ENCODE measurements at regions not wholly inside any gene's neighbourhood (a gene's known extent, or its start where the extent isn't known, plus 50 kb on each side); places are given as distances from the start of the nearest gene placed in this dataset.

DNA sequence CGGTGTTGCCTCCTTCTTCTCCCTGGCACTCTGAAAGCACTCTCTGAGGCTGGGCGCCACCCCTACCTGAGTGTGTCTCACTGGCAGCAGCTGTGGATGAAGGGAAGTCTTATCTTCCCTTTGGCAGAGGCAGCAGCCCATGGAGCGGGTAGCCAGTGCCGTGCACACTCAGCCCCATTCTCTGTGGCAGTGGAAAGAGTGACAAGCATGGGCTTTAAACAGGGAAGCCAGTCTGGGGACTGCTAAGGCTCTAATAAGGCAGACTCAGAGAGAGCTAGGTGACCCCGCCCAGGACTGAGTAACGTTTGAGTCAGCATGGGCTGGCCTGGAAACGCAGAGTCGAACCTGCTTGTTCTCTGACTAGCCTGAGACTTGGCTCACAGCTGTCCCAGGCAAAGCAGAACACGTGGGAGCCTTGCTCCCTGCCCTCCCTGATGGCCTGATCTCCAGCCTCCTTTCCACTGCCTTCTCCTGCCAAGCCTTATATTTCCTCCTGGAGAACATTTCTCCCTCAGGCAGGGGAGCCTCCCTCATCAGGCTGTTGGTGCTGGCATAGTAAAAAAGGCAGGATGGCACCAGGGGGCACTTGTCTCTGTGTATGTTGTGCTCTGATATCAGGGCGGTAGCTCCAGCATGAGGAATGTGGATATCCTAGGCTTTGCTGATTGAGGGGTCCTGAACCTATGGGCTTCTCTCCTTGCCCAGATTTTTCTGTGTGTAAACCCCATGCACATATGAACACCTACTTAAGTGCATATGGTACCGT, 93.9 kb upstream of the LGALSL start:
- intact Hi-C loops (cut with DNase I) = no loop called here
- H3K9me3 ChIP-seq = no peaks in the 10 kb centered on the region
- H3K4me1 ChIP-seq = peaks cover 0 to 12% (median 10%) of the 10 kb centered on the region in 4 donors
- H3K27ac ChIP-seq = peak overlapping the region in 2 of 4 donors; percentile 41 to 50
- TF ChIP-seq POLR2AphosphoS5 (IDR thresholded peaks at IDR 0.05) = peak in 1 of 4 donors; percentile 44
- no peak for TF ChIP-seq POLR2A (IDR thresholded peaks at IDR 0.05)
- TF ChIP-seq EP300 (IDR thresholded peaks at IDR 0.05) = no peak
- no peak for TF ChIP-seq CTCF (IDR thresholded peaks at IDR 0.05)
- peak; percentile 90 for DNase-seq
- no peaks in the 10 kb centered on the region for H3K27me3 ChIP-seq
- no peak overlapping the region for H3K4me3 ChIP-seq
- no peaks in the 10 kb centered on the region for H3K36me3 ChIP-seq
- 21 to 49% methylated on average over 11 of the region's 11 CpGs for WGBS, 2 donors

DNA sequence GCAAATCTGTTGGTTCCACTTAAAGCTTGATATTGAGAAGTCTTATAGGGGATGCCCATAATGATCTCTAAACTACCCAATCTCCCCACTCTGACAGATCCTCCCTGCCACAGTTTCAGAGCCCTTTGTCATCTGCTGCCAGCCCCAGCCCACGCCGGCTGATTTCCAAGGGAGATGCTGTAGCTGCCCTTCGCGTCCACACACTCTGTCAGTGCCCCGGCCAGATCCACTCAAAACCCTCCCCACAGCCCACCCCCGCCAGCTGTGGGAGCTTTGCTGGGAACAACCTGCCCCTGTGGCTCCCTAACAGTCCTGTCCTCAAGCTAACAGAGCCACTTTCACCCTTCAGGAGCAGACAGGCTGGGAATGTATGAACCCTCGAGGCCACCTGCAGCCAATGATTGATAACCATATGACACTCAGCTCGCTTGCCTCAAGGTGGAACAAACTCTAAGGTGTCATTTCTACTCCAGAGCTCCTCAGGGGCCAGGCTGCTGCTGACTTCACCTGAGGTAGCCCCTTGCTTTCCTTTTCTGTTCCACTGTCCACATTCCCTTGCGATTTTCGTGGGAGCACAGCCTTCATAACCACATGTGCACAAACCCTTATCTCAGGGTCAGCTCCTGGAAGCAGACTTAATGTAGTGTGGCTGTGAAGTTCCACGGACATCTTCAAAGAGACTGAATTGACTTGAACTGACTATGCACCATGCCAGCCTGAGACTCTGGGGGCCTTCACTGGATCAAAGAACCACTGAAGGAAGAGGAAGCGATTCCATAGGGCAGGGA, 92.6 kb upstream of the LGALSL start:
- H3K9me3 ChIP-seq = no peaks in the 10 kb centered on the region
- no peak for DNase-seq
- intact Hi-C loops (cut with DNase I) = no loop called here
- WGBS, 2 donors = 91 to 92% methylated on average over 12 of the region's 12 CpGs
- TF ChIP-seq POLR2A (IDR thresholded peaks at IDR 0.05) (no peak), POLR2AphosphoS5 (IDR thresholded peaks at IDR 0.05) (no peak), CTCF (IDR thresholded peaks at IDR 0.05) (no peak), EP300 (IDR thresholded peaks at IDR 0.05) (no peak)
- H3K27me3 ChIP-seq = no peaks in the 10 kb centered on the region
- H3K4me3 ChIP-seq = no peak overlapping the region
- peaks cover 0 to 12% (median 10%) of the 10 kb centered on the region in 4 donors for H3K4me1 ChIP-seq
- H3K36me3 ChIP-seq = no peaks in the 10 kb centered on the region
- H3K27ac ChIP-seq = no peak overlapping the region

GRCh38 chr2:64362562-64363026, 91.4 kb upstream of the LGALSL start:
- 52 to 83% methylated on average over 4 of the region's 4 CpGs for WGBS, 2 donors
- TF ChIP-seq CTCF (IDR thresholded peaks at IDR 0.05) = no peak
- TF ChIP-seq POLR2A (IDR thresholded peaks at IDR 0.05) = no peak
- no peak for TF ChIP-seq EP300 (IDR thresholded peaks at IDR 0.05)
- TF ChIP-seq POLR2AphosphoS5 (IDR thresholded peaks at IDR 0.05) = no peak

DNA sequence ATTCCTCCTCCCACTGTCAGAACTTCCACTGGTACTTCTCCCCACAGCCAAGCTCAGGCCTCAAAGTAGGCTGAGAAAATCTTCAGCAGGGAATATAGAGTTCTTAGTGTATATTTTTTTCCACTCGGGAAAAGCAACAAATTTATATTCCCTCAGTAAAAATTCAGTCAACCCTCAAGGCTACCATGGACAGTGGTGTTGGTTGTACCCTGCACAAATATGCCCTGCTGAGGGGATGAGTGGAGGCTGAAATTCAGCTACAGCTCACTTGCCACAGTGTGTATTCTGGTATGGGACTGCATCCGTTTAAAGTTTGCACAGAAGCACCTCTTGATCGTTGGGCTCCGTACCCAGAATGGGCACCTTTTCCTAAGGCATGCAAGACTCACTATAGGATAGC, 90.8 kb upstream of the LGALSL start:
- 94 to 98% methylated on average over 4 of the region's 4 CpGs for WGBS, 2 donors
- H3K27ac ChIP-seq = no peak overlapping the region
- intact Hi-C loops (cut with DNase I) = no loop called here

More at GRCh38 chr2:64362562-64363026, 91.4 kb upstream of the LGALSL start:
- Histone ChIP-seq H3K4me1 (peaks cover 0 to 12% (median 10%) of the 10 kb centered on the region in 4 donors), H3K36me3 (no peaks in the 10 kb centered on the region), H3K9me3 (no peaks in the 10 kb centered on the region), H3K27me3 (no peaks in the 10 kb centered on the region), H3K27ac (no peak overlapping the region), H3K4me3 (no peak overlapping the region)
- intact Hi-C loops (cut with DNase I) = no loop called here
- no peak for DNase-seq

More for the DNA sequence above, 90.8 kb upstream of the LGALSL start:
- Histone ChIP-seq H3K36me3 (no peaks in the 10 kb centered on the region), H3K4me3 (no peak overlapping the region), H3K4me1 (peaks cover 0 to 12% (median 10%) of the 10 kb centered on the region in 4 donors), H3K27me3 (no peaks in the 10 kb centered on the region), H3K9me3 (no peaks in the 10 kb centered on the region)
- DNase-seq = no peak
- TF ChIP-seq EP300 (IDR thresholded peaks at IDR 0.05) (no peak), CTCF (IDR thresholded peaks at IDR 0.05) (no peak), POLR2AphosphoS5 (IDR thresholded peaks at IDR 0.05) (no peak), POLR2A (IDR thresholded peaks at IDR 0.05) (no peak)
